HEK293 (cell line): ENCODE measurements at regions not wholly inside any gene's neighbourhood (a gene's known extent, or its start where the extent isn't known, plus 50 kb on each side); places are given as distances from the start of the nearest gene placed in this dataset.

Experiments
- CTCF ChIA-PET: fragments of 350-600 bp; formaldehyde crosslinking; extraction: SDS; loops from one replicate; lab custom pipeline; 2021; ENCODE audit warnings: antibody characterized with exemption; lab: Yijun Ruan, JAX
- POLR2A ChIA-PET: fragments of 300-600 bp; formaldehyde crosslinking; extraction: SDS; loops from one replicate; lab custom pipeline; 2020; ENCODE audit warnings: antibody characterized with exemption, inconsistent platforms; lab: Yijun Ruan, JAX
- H3K27ac ChIP-seq: fragments of 200-500 bp; sonication (Bioruptor generic); 2 replicates; pipeline ENCODE4 v1.5.1; 2014; ENCODE audit warnings: low read depth, low read length, control low read depth, inconsistent platforms; ENCODE audit errors: extremely low read depth
- H3K36me3 ChIP-seq, 2 experiments: fragments of 200-500 bp in 1 of 2; sonication (Bioruptor generic) in 1 of 2; 1 replicate in 1 of 2; 2 replicates in 1 of 2; pipeline ENCODE4 v1.5.1; 2014 to 2017; ENCODE audit warnings: inconsistent platforms in 2 of 2, low read length in 2 of 2; ENCODE audit not compliant: control insufficient read depth in 2 of 2, insufficient read depth in 1 of 2
- H3K4me1 ChIP-seq: fragments of 200-500 bp; sonication (Bioruptor generic); 2 replicates; pipeline ENCODE4 v1.5.1; 2014; ENCODE audit warnings: mild to moderate bottlenecking, low read length, inconsistent platforms; ENCODE audit not compliant: control insufficient read depth, insufficient read depth
- H3K4me3 ChIP-seq: 2 replicates; pipeline ENCODE4 v1.5.1; 2011; ENCODE audit warnings: low read depth, mild to moderate bottlenecking, control low read depth, low read length, moderate library complexity
- H3K9me3 ChIP-seq: fragments of 200-500 bp; sonication (Bioruptor generic); 2 replicates; pipeline ENCODE4 v1.5.1; 2014; ENCODE audit warnings: low read depth, low read length, inconsistent platforms; ENCODE audit not compliant: control insufficient read depth, insufficient read depth
- ATF2 ChIP-seq: fragments of 450-650 bp; formaldehyde crosslinking; IDR thresholded peaks from 2 replicates; pipeline ENCODE4 v1.5.1; 2016; ENCODE audit warnings: missing biosample characterization, missing genetic modification characterization, low read depth
- KLF9 ChIP-seq: fragments of 450-650 bp; formaldehyde crosslinking; IDR thresholded peaks from 2 replicates; pipeline ENCODE4 v1.5.1; 2016; ENCODE audit warnings: missing biosample characterization, missing genetic modification characterization, low read depth
- MZF1 ChIP-seq: fragments of 450-650 bp; formaldehyde crosslinking; IDR thresholded peaks from 2 replicates; pipeline ENCODE4 v1.5.1; 2017; ENCODE audit warnings: missing biosample characterization, missing genetic modification characterization, borderline replicate concordance
- OSR2 ChIP-seq: fragments of 450-650 bp; formaldehyde crosslinking; IDR thresholded peaks from 2 replicates; pipeline ENCODE4 v1.5.1; 2016; ENCODE audit warnings: missing biosample characterization, missing genetic modification characterization
- TCF7L2 ChIP-seq: IDR thresholded peaks from 2 replicates; pipeline ENCODE4 v1.6.1; 2011; ENCODE audit warnings: low read depth, mild to moderate bottlenecking, inconsistent platforms, low read length, moderate library complexity, borderline replicate concordance
- ZBTB21 ChIP-seq: fragments of 450-650 bp; formaldehyde crosslinking; IDR thresholded peaks from 2 replicates; pipeline ENCODE4 v1.5.1; 2017; ENCODE audit warnings: missing biosample characterization, missing genetic modification characterization
- ZBTB49 ChIP-seq: fragments of 450-650 bp; formaldehyde crosslinking; IDR thresholded peaks from 2 replicates; pipeline ENCODE4 v1.5.1; 2016; ENCODE audit warnings: missing biosample characterization, missing genetic modification characterization, low read depth
- ZFHX2 ChIP-seq: fragments of 450-650 bp; formaldehyde crosslinking; conservative IDR thresholded peaks from 2 replicates; pipeline ENCODE4 v1.5.1; 2016; ENCODE audit warnings: missing biosample characterization, missing genetic modification characterization
- ZFP37 ChIP-seq: fragments of 450-650 bp; formaldehyde crosslinking; IDR thresholded peaks from 2 replicates; pipeline ENCODE4 v1.5.1; 2016; ENCODE audit warnings: missing biosample characterization, missing genetic modification characterization
- ZNF146 ChIP-seq: fragments of 450-650 bp; formaldehyde crosslinking; IDR thresholded peaks from 2 replicates; pipeline ENCODE4 v1.5.1; 2016; ENCODE audit warnings: missing biosample characterization, missing genetic modification characterization
- ZNF155 ChIP-seq: fragments of 450-650 bp; formaldehyde crosslinking; IDR thresholded peaks from 2 replicates; pipeline ENCODE4 v1.5.1; 2016; ENCODE audit warnings: missing biosample characterization, missing genetic modification characterization
- ZNF18 ChIP-seq: fragments of 450-650 bp; formaldehyde crosslinking; IDR thresholded peaks from 2 replicates; pipeline ENCODE4 v1.5.1; 2016; ENCODE audit warnings: missing biosample characterization, missing genetic modification characterization
- ZNF366 ChIP-seq: fragments of 450-650 bp; formaldehyde crosslinking; conservative IDR thresholded peaks from 2 replicates; pipeline ENCODE4 v1.5.1; 2016; ENCODE audit warnings: missing biosample characterization, missing genetic modification characterization
- ZNF394 ChIP-seq: fragments of 450-650 bp; formaldehyde crosslinking; IDR thresholded peaks from 2 replicates; pipeline ENCODE4 v1.5.1; 2016; ENCODE audit warnings: missing biosample characterization, missing genetic modification characterization, mild to moderate bottlenecking, moderate library complexity, borderline replicate concordance
- ZNF416 ChIP-seq: fragments of 450-650 bp; formaldehyde crosslinking; IDR thresholded peaks from 2 replicates; pipeline ENCODE4 v1.5.1; 2016; ENCODE audit warnings: missing biosample characterization, missing genetic modification characterization
- ZNF600 ChIP-seq: fragments of 450-650 bp; formaldehyde crosslinking; IDR thresholded peaks from 2 replicates; pipeline ENCODE4 v1.5.1; 2016; ENCODE audit warnings: missing biosample characterization, missing genetic modification characterization
- ZNF629 ChIP-seq: fragments of 450-650 bp; formaldehyde crosslinking; IDR thresholded peaks from 2 replicates; pipeline ENCODE4 v1.5.1; 2017; ENCODE audit warnings: missing biosample characterization, missing genetic modification characterization
- ZNF660 ChIP-seq: fragments of 450-650 bp; IDR thresholded peaks from 2 replicates; pipeline ENCODE4 v1.5.1; 2018; ENCODE audit warnings: missing biosample characterization, mild to moderate bottlenecking, missing genetic modification characterization
- ZNF701 ChIP-seq: fragments of 450-650 bp; formaldehyde crosslinking; IDR thresholded peaks from 2 replicates; pipeline ENCODE4 v1.5.1; 2016; ENCODE audit warnings: missing biosample characterization, missing genetic modification characterization
- ZNF768 ChIP-seq: fragments of 450-650 bp; formaldehyde crosslinking; IDR thresholded peaks from 2 replicates; pipeline ENCODE4 v1.5.1; 2018; ENCODE audit warnings: missing biosample characterization, mild to moderate bottlenecking, missing genetic modification characterization
- ZNF791 ChIP-seq: fragments of 450-650 bp; formaldehyde crosslinking; IDR thresholded peaks from 2 replicates; pipeline ENCODE4 v1.5.1; 2016; ENCODE audit warnings: missing biosample characterization, missing genetic modification characterization
- ZNF837 ChIP-seq: fragments of 450-650 bp; formaldehyde crosslinking; IDR thresholded peaks from 2 replicates; pipeline ENCODE4 v1.5.1; 2016; ENCODE audit warnings: missing biosample characterization, missing genetic modification characterization
- TF ChIP-seq, protein P1 (sequence below): fragments of 450-650 bp; formaldehyde crosslinking; IDR thresholded peaks from 2 replicates; pipeline ENCODE4 v1.5.0; 2017; ENCODE audit warnings: missing biosample characterization, missing genetic modification characterization, borderline replicate concordance
- TF ChIP-seq, protein P2 (sequence below): fragments of 450-650 bp; formaldehyde crosslinking; IDR thresholded peaks from 2 replicates; pipeline ENCODE4 v1.5.1; 2016; ENCODE audit warnings: missing biosample characterization, missing genetic modification characterization

DNA sequence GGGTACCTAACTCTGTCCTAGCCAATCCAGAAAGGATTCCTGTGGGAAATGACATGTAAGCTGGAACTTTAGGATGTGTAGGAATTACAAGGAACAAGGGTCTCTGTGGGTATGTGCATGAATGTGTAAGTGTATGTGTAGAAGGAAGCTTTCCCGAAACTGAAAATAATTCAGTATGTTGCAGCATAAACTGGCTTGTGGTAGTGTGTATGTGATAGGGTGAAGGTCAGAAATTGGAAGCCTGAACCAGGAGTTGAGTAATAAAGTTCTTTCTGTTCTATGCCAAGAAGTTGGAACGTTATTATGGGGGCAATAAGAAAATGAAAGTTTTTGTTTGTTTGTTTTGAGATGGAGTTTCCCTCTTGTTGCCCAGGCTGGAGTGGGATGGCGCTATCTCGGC is 323.1 kb upstream of the KITLG start (continued):
- no peak for TF ChIP-seq ZNF155 (tag by site-specific recombination)
- TF ChIP-seq ZNF837 = no peak
- no peak for TF ChIP-seq ZFP37 (tag by site-specific recombination)

GRCh38 chr12:88897723-88898122 is 317.5 kb upstream of the KITLG start:
- H3K4me3 ChIP-seq = no peak overlapping the region
- H3K36me3 ChIP-seq = no peaks in the 10 kb centered on the region
- ChIA-PET CTCF (interaction anchor here (0.7 to 1.1 kb wide), 2 partner anchors 20 to 707 kb away, joined by 3 to 4 read pairs; no protein-coding TSS in a partner anchor), POLR2A (interaction anchor here (0.5 kb wide), 1 partner anchor 28 kb away, joined by 4 read pairs; no protein-coding TSS in a partner anchor)
- H3K9me3 ChIP-seq = no peaks in the 10 kb centered on the region
- H3K27ac ChIP-seq = no peak overlapping the region
- H3K4me1 ChIP-seq = no peaks in the 10 kb centered on the region
- no peak for TF ChIP-seq ZNF416 (tag by site-specific recombination)
- no peak for TF ChIP-seq TCF7L2
- no peak for TF ChIP-seq ZNF701 (tag by site-specific recombination)
- peak; percentile 62 for TF ChIP-seq ZBTB21 (tag by site-specific recombination)
- TF ChIP-seq ZNF660 (tag by site-specific recombination) = no peak
- peak; percentile 64 for TF ChIP-seq OSR2 (tag by site-specific recombination)
- no peak for TF ChIP-seq ZNF18 (tag by site-specific recombination)
- TF ChIP-seq ZNF366 (tag by site-specific recombination) = peak; percentile 71
- TF ChIP-seq ZNF791 = no peak
- TF ChIP-seq ZNF600 (tag by site-specific recombination) = no peak
- no peak for TF ChIP-seq ZBTB49
- no peak for TF ChIP-seq ZNF768
- no peak for TF ChIP-seq KLF9 (tag by site-specific recombination)
- TF ChIP-seq MZF1 (tag by site-specific recombination) = no peak
- TF ChIP-seq, protein P1, sequence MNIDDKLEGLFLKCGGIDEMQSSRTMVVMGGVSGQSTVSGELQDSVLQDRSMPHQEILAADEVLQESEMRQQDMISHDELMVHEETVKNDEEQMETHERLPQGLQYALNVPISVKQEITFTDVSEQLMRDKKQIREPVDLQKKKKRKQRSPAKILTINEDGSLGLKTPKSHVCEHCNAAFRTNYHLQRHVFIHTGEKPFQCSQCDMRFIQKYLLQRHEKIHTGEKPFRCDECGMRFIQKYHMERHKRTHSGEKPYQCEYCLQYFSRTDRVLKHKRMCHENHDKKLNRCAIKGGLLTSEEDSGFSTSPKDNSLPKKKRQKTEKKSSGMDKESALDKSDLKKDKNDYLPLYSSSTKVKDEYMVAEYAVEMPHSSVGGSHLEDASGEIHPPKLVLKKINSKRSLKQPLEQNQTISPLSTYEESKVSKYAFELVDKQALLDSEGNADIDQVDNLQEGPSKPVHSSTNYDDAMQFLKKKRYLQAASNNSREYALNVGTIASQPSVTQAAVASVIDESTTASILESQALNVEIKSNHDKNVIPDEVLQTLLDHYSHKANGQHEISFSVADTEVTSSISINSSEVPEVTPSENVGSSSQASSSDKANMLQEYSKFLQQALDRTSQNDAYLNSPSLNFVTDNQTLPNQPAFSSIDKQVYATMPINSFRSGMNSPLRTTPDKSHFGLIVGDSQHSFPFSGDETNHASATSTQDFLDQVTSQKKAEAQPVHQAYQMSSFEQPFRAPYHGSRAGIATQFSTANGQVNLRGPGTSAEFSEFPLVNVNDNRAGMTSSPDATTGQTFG (tag by site-specific recombination) = no peak
- TF ChIP-seq ATF2 (tag by site-specific recombination) = peak; percentile 55
- TF ChIP-seq ZNF394 (tag by site-specific recombination) = peak; percentile 59; the same call in 1 of the 2 replicates
- TF ChIP-seq ZNF146 = no peak
- TF ChIP-seq ZNF629 (tag by site-specific recombination) = 0 out of 2 replicates have a peak, but pooled peaks have one; percentile 17
- no peak for TF ChIP-seq ZFHX2 (tag by site-specific recombination)
- TF ChIP-seq, protein P2, sequence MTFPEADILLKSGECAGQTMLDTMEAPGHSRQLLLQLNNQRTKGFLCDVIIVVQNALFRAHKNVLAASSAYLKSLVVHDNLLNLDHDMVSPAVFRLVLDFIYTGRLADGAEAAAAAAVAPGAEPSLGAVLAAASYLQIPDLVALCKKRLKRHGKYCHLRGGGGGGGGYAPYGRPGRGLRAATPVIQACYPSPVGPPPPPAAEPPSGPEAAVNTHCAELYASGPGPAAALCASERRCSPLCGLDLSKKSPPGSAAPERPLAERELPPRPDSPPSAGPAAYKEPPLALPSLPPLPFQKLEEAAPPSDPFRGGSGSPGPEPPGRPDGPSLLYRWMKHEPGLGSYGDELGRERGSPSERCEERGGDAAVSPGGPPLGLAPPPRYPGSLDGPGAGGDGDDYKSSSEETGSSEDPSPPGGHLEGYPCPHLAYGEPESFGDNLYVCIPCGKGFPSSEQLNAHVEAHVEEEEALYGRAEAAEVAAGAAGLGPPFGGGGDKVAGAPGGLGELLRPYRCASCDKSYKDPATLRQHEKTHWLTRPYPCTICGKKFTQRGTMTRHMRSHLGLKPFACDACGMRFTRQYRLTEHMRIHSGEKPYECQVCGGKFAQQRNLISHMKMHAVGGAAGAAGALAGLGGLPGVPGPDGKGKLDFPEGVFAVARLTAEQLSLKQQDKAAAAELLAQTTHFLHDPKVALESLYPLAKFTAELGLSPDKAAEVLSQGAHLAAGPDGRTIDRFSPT = 0 out of 2 replicates have a peak, but pooled peaks have one; percentile 27
- TF ChIP-seq ZFP37 (tag by site-specific recombination) = 0 out of 2 replicates have a peak, but pooled peaks have one; percentile 44
